ENCODE measurements at regions not wholly inside any gene's neighbourhood (a gene's known extent, or its start where the extent isn't known, plus 50 kb on each side); places are given as distances from the start of the nearest gene placed in this dataset.
A peak's percentile ranks its signal among the peaks of the same experiment; 100 is the strongest.

- DNase-seq (ENCODE audit: insufficient read length, low spot score), result no peak
- FAIRE-seq, result no peak
Measured at GRCh38 chr6:95325916-95326315, 251.4 kb upstream of the MANEA start.

DNA sequence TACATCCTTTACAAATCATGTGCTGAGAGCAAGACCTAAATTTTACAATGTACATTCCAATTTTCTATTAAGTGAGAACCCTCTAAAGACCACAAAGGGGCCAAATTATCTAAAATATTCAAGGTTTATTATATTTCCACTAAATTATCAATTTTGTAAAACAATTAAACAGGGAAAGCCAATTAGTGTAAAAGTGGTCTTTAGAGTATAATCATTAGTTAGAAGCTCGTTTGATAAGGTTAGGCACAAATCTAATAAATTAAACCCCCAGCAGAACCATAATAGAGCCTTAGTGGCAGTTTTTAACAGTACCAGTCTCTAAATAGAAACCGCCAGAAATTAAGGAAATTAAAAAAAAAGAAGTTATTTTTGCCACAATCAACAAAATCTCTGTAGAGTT is 249.1 kb upstream of the MANEA start:
- no peak for FAIRE-seq
- DNase-seq (ENCODE audit: insufficient read length, low spot score), result no peak

- no peak for DNase-seq (ENCODE audit: insufficient read length, low spot score)
Measured at GRCh38 chr6:95352064-95352795, 225.1 kb upstream of the MANEA start.

GRCh38 chr6:95354551-95354950 is 222.8 kb upstream of the MANEA start:
- FAIRE-seq, result no peak
- DNase-seq (ENCODE audit: insufficient read length, low spot score), result no peak

More at GRCh38 chr6:95352064-95352795, 225.1 kb upstream of the MANEA start:
- no peak for FAIRE-seq

GRCh38 chr6:95357380-95358020 is 219.8 kb upstream of the MANEA start:
- FAIRE-seq (no peak), DNase-seq (ENCODE audit: insufficient read length, low spot score) (no peak)

DNA sequence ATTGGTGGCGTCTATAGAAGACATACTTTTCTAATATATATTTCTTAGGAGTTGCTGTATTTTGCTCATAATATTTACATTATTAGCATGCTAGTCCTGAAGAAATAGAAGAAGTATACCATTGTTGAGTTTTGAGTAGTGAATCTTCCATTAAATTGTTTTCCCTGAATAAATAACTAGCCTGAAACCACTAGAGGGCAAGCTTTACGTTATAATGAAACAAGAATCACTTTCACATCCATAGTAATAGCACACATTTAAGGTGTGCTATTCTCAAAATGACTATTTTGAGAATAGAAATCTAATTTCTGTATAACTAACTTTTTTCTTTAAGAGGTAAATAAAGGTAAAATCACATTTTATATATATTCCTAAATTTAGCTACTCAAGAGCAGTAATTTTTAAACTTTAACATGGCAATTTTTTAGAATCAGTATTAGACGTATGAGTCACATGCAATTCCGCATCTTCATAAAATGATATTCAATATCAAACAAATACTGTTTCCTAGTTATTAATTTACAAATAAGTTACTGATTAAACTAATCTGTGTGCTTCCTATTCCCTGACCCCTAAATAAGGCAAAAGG is 213.2 kb upstream of the MANEA start:
- DNase-seq (ENCODE audit: insufficient read length, low spot score) (peak; percentile 1), FAIRE-seq (no peak)

- FAIRE-seq, result no peak
- DNase-seq (ENCODE audit: insufficient read length, low spot score), result no peak
Measured at GRCh38 chr6:95365454-95365853, 211.9 kb upstream of the MANEA start.

DNA sequence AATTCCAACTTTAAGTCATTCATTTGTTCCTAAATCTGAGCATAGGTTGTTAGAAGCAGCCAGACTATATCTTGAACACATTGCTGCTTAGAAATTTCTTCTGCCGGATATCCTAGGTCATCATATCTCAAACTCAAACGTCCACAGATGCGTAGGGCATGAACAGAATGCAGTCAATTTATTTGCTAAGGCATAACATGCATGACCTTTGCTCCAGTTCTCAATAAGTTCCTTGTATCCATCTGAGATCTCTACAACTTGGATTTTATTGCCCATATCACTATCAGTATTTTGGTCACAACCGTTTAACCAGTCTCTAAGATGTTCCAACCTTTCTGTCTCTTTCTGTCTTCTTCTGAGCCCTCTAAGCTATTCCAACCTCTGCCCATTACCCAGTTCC is 210.9 kb upstream of the MANEA start:
- no peak for FAIRE-seq
- no peak for DNase-seq (ENCODE audit: insufficient read length, low spot score)

- DNase-seq (ENCODE audit: insufficient read length, low spot score), result no peak
- no peak for FAIRE-seq
Measured at GRCh38 chr6:95383878-95384277, 193.5 kb upstream of the MANEA start.

- DNase-seq (ENCODE audit: insufficient read length, low spot score), result no peak
- no peak for FAIRE-seq
Measured at GRCh38 chr6:95384988-95385387, 192.3 kb upstream of the MANEA start.

DNA sequence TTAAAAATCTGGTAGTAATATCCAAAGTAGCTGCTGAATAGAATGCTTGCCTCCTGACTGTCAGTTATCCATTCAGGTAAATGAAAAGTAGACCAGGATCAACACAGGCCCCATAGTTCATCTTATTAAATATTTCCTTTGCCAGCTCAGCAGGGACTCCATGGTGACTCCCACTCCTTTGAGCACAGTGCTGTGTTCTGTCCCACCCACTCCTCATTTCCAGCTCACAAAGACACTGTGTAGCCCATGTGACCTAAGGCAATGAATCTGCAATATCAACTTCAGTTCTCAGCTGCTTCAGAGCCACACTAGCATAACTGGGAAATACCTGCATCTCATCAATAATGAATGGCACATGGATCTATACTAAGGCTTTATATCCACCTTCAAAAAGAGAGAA is 189.5 kb upstream of the MANEA start:
- FAIRE-seq (no peak), DNase-seq (ENCODE audit: insufficient read length, low spot score) (no peak)

DNA sequence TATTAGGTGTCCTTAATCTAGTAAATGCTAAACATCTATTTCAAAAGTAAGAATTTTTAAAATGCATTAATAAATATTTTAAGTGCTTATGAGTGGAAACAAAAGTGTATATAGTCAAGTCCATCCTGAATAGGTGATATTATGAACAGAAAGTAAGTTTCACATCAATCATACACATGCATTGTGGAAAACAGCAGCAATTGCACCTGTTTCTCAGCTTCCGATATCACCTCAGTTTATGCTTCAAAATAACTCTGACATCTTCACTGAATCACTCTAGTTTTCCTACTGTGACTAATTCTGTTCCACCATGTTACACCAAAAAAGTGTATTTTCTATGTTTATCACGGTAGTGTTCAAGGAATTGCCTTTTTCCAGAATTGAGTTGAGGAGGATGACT is 172.6 kb upstream of the MANEA start:
- DNase-seq (ENCODE audit: insufficient read length, low spot score), result no peak

DNA sequence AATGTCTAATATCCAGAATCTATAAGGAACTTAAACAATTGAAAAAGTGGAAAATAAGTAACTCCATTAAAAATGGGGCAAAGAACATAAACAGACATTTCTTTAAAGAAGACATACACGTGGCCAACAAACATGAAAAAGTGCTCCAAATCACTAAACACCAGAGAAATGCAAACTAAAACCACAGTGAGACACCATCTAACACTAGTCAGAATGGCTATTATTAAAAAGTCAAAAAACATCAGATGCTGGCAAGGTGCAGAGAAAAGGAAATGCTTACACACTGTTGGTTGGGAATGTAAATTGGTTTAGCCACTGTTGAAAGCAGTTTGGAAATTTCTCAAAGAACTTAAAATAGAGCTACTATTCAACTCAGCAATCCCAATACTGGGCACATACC is 169.2 kb upstream of the MANEA start:
- no peak for FAIRE-seq

More for the DNA sequence above, 172.6 kb upstream of the MANEA start:
- no peak for FAIRE-seq

DNA sequence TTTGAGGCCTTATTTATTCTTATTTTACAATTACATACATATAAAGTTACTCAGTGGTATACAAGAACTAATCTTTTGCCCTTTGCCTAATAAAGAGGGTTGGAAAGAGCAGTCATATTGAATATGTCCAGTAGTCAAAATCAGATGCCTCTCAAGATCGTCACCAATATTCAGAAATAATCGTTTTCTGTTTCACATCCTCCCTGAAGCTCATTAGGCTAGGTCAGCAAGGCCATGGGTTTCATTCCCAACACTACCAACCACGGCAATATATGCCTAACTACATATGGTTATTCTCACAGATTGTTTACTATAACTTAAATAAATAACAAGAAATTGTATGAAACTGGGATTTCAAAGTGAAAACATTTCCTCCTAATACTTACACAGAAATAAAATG is 167.2 kb upstream of the MANEA start:
- DNase-seq (ENCODE audit: insufficient read length, low spot score), result no peak
- FAIRE-seq, result no peak

More for the DNA sequence above, 169.2 kb upstream of the MANEA start:
- DNase-seq (ENCODE audit: insufficient read length, low spot score), result no peak

- DNase-seq (ENCODE audit: insufficient read length, low spot score) (no peak), FAIRE-seq (no peak)
Measured at GRCh38 chr6:95413789-95414188, 163.5 kb upstream of the MANEA start.

GRCh38 chr6:95417856-95418255 is 159.5 kb upstream of the MANEA start:
- no peak for FAIRE-seq
- no peak for DNase-seq (ENCODE audit: insufficient read length, low spot score)

GRCh38 chr6:95420792-95421191 is 156.5 kb upstream of the MANEA start:
- DNase-seq (ENCODE audit: insufficient read length, low spot score) (no peak), FAIRE-seq (no peak)

GRCh38 chr6:95423331-95423730 is 154.0 kb upstream of the MANEA start:
- no peak for DNase-seq (ENCODE audit: insufficient read length, low spot score)
- FAIRE-seq, result no peak

- FAIRE-seq (no peak), DNase-seq (ENCODE audit: insufficient read length, low spot score) (no peak)
Measured at GRCh38 chr6:95431637-95432228, 145.6 kb upstream of the MANEA start.

- DNase-seq (ENCODE audit: insufficient read length, low spot score) (no peak), FAIRE-seq (no peak)
Measured at GRCh38 chr6:95439741-95440140, 137.6 kb upstream of the MANEA start.

DNA sequence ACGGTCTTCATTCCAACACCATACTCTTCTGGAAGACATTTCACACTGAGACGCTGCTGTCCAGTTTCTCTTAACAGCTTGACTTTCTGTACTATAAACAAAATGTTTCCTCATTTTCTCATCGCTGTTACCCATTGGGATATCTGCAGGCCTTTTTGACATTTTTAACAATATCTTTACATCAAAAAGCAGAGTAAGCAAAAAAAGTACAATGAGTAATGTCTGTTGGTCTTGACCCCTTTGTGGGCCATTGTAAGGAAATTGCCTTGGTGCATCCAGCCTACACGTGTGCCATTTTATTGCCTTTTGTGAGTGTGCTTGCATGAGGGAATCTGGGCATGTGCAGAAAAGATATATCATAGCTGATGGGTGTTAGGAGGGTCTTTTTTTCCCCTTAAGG is 129.1 kb upstream of the MANEA start:
- no peak for FAIRE-seq
- no peak for DNase-seq (ENCODE audit: insufficient read length, low spot score)

GRCh38 chr6:95469511-95469910 is 107.8 kb upstream of the MANEA start:
- DNase-seq (ENCODE audit: insufficient read length, low spot score) (no peak), FAIRE-seq (no peak)
